Gastrocnemius medialis (tissue), 4 donors: ENCODE measurements at regions not wholly inside any gene's neighbourhood (a gene's known extent, or its start where the extent isn't known, plus 50 kb on each side); places are given as distances from the start of the nearest gene placed in this dataset.

Source experiments
- POLR2A ChIP-seq, 2 donors: fragments of 450-650 bp; IDR thresholded peaks; one replicate each; pipeline ENCODE4 v1.6.1; 2017; ENCODE audit warnings: antibody characterized with exemption in 2 of 2, mild to moderate bottlenecking in 2 of 2, moderate library complexity in 2 of 2
- TF ChIP-seq, protein P1 (sequence below), 5 experiments: fragments of 450-650 bp in 3 of 5; fragments of 200-600 bp in 2 of 5; sonication (generic) in 2 of 5; IDR thresholded peaks in 4 of 5; conservative IDR thresholded peaks in 1 of 5; 1 replicate in 4 of 5; 2 replicates in 1 of 5; pipeline ENCODE4 v1.5.1; 2016 to 2019; ENCODE audit warnings: antibody characterized with exemption in 5 of 5, mild to moderate bottlenecking in 3 of 5, moderate library complexity in 3 of 5

- TF ChIP-seq, protein P1, sequence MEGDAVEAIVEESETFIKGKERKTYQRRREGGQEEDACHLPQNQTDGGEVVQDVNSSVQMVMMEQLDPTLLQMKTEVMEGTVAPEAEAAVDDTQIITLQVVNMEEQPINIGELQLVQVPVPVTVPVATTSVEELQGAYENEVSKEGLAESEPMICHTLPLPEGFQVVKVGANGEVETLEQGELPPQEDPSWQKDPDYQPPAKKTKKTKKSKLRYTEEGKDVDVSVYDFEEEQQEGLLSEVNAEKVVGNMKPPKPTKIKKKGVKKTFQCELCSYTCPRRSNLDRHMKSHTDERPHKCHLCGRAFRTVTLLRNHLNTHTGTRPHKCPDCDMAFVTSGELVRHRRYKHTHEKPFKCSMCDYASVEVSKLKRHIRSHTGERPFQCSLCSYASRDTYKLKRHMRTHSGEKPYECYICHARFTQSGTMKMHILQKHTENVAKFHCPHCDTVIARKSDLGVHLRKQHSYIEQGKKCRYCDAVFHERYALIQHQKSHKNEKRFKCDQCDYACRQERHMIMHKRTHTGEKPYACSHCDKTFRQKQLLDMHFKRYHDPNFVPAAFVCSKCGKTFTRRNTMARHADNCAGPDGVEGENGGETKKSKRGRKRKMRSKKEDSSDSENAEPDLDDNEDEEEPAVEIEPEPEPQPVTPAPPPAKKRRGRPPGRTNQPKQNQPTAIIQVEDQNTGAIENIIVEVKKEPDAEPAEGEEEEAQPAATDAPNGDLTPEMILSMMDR (IDR thresholded peaks at IDR 0.05 in 4 of 5, conservative IDR thresholded peaks at IDR 0.05 in 1 of 5) = no peak
- TF ChIP-seq POLR2A (IDR thresholded peaks at IDR 0.05) = no peak
Observed at GRCh38 chr3:18732474-18732873, 307.3 kb upstream of the SATB1 start.
